ENCODE measurements at regions not wholly inside any gene's neighbourhood (a gene's known extent, or its start where the extent isn't known, plus 50 kb on each side); places are given as distances from the start of the nearest gene placed in this dataset.
"Not testable (repeated sequence)": the region's sequence is repeated elsewhere in the genome, so short reads cannot be mapped to it uniquely, and the experiment has no call there.

DNA sequence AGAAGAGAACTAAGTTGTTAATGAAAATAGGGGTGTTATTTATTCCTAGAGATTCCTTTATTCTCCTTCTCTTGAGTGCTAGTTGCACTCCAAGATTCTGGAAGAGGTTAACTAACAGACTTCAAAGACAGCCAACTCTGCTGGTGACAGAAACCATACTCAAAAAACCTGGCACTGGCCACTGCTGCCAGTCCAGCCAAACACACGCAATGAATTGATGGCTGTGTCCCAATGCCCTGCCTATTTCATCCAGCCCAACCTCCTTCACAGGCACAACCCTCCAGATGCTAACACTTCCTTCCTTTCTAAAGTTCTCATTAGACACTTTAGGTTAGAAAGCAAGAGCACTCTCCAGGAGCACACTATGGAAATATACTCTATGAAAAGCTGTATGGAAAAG lies 150.8 kb upstream of the C11orf58 start:
- Histone ChIP-seq H3K9ac (ENCODE audit: low read depth in 1 of 3, low read length in 3 of 3) (no peak overlapping the region), H3K36me3 (ENCODE audit: control insufficient read depth in 3 of 3, insufficient read depth in 3 of 3, low read length in 3 of 3) (no peaks in the 10 kb centered on the region), H3K4me3 (ENCODE audit: low read length in 3 of 3) (no peak overlapping the region), H3K27me3 (ENCODE audit: control insufficient read depth in 3 of 3, insufficient read depth in 3 of 3, low read length in 3 of 3) (no peaks in the 10 kb centered on the region), H3K9me3 (ENCODE audit: control insufficient read depth in 3 of 3, low read length in 3 of 3) (no peaks in the 10 kb centered on the region), H3K4me1 (ENCODE audit: control insufficient read depth in 3 of 3, insufficient read depth in 3 of 3, low read length in 3 of 3) (peaks cover 3 to 20% (median 17%) of the 10 kb centered on the region in 3 donors), H3K27ac (ENCODE audit: low read depth, low read length) (no peak overlapping the region)

DNA sequence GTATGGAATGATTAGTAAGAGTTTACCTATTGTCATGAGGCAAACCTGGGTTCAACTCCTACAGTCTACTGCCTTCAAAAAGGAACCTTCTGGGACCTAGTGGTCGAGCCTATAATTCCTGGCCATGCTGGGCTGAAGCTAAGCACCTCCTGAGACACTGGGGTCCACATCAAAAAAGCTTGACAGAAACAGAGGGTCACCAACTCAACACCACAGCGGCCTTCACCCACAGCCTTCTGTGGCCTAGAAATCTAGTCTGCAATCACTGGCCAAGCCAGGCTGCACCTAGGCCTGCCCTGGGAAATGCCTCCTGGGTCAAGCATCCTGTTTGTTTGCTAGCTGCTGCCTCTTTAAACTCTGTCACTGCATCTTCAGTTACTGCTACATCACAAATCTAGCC lies 153.9 kb upstream of the C11orf58 start:
- H3K4me1 ChIP-seq (ENCODE audit: control insufficient read depth in 3 of 3, insufficient read depth in 3 of 3, low read length in 3 of 3): peaks cover 3 to 18% (median 15%) of the 10 kb centered on the region in 3 donors
- no peak overlapping the region for H3K9ac ChIP-seq (ENCODE audit: low read depth in 1 of 3, low read length in 3 of 3)
- H3K4me3 ChIP-seq (ENCODE audit: low read length in 3 of 3): no peak overlapping the region
- H3K36me3 ChIP-seq (ENCODE audit: control insufficient read depth in 3 of 3, insufficient read depth in 3 of 3, low read length in 3 of 3): no peaks in the 10 kb centered on the region
- H3K27me3 ChIP-seq (ENCODE audit: control insufficient read depth in 3 of 3, insufficient read depth in 3 of 3, low read length in 3 of 3): no peaks in the 10 kb centered on the region
- H3K27ac ChIP-seq (ENCODE audit: low read depth, low read length): no peak overlapping the region
- no peaks in the 10 kb centered on the region for H3K9me3 ChIP-seq (ENCODE audit: control insufficient read depth in 3 of 3, low read length in 3 of 3)

DNA sequence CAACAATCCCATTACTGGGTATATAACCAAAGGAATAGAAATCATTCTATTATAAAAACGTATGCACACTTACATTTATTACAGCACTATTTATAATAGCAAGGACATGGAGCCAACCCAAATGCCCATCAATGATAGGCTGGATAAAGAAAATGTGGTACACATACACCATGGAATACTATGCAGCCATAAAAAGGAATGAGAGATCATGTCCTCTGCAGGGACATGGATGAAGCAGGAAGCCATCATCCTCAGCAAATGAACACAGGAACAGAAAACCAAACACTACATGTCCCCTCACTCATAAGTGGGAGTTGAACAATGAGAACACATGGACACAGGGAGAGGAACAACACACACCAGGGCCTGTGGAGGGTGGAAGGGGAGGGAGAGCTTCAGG lies 157.4 kb upstream of the C11orf58 start:
- not testable (repeated sequence) for H3K36me3 ChIP-seq (ENCODE audit: control insufficient read depth in 3 of 3, insufficient read depth in 3 of 3, low read length in 3 of 3); H3K27me3 ChIP-seq (ENCODE audit: control insufficient read depth in 3 of 3, insufficient read depth in 3 of 3, low read length in 3 of 3); H3K4me1 ChIP-seq (ENCODE audit: control insufficient read depth in 3 of 3, insufficient read depth in 3 of 3, low read length in 3 of 3); H3K9ac ChIP-seq (ENCODE audit: low read depth in 1 of 3, low read length in 3 of 3); H3K4me3 ChIP-seq (ENCODE audit: low read length in 3 of 3); H3K9me3 ChIP-seq (ENCODE audit: control insufficient read depth in 3 of 3, low read length in 3 of 3); H3K27ac ChIP-seq (ENCODE audit: low read depth, low read length)

DNA sequence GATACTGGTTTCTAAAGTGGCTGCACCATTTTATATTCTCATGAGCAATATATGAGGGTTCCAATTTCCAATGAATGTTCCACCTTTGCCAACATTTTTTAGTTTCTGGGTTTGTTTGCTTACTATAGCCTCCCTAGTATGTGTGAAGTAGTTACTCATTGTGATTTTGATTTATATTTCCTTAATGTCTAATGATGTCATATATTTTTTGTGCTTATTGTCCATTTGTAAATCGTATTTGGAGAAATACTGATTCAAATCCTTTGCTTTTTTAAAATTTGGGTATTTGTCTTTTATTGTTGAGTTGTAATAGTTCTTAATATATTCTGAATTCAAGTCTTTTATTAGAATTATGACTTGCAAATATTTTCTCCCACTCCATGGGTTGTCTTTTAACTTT lies 161.0 kb upstream of the C11orf58 start:
- no peak overlapping the region for H3K27ac ChIP-seq (ENCODE audit: low read depth, low read length)

DNA sequence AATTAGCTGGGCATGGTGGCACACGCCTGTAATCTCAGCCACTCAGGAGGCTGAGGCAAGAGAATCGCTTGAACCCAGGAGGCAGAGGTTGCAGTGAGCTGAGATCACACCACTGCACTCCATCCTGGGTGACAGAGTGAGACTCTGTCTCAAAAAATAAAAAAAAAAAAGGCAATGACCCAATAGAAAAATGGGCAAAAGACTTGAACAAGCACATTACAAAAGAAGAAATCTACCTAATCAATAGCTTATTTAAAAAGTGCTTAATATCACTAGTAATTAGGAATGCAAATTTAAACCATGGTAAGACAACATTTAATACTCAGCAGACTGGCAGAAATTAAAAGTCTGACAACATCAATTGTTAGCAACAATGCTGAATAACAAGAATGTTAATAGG lies 163.6 kb upstream of the C11orf58 start:
- H3K36me3 ChIP-seq (ENCODE audit: control insufficient read depth in 3 of 3, insufficient read depth in 3 of 3, low read length in 3 of 3); H3K9ac ChIP-seq (ENCODE audit: low read depth in 1 of 3, low read length in 3 of 3); H3K4me1 ChIP-seq (ENCODE audit: control insufficient read depth in 3 of 3, insufficient read depth in 3 of 3, low read length in 3 of 3); H3K27me3 ChIP-seq (ENCODE audit: control insufficient read depth in 3 of 3, insufficient read depth in 3 of 3, low read length in 3 of 3); H3K9me3 ChIP-seq (ENCODE audit: control insufficient read depth in 3 of 3, low read length in 3 of 3); H3K27ac ChIP-seq (ENCODE audit: low read depth, low read length); H3K4me3 ChIP-seq (ENCODE audit: low read length in 3 of 3): not testable (repeated sequence)

More for the DNA sequence above, 161.0 kb upstream of the C11orf58 start:
- H3K4me1 ChIP-seq (ENCODE audit: control insufficient read depth in 3 of 3, insufficient read depth in 3 of 3, low read length in 3 of 3): peaks cover 0 to 6% (median 0%) of the 10 kb centered on the region in 3 donors
- H3K27me3 ChIP-seq (ENCODE audit: control insufficient read depth in 3 of 3, insufficient read depth in 3 of 3, low read length in 3 of 3): no peaks in the 10 kb centered on the region
- no peaks in the 10 kb centered on the region for H3K9me3 ChIP-seq (ENCODE audit: control insufficient read depth in 3 of 3, low read length in 3 of 3)
- H3K9ac ChIP-seq (ENCODE audit: low read depth in 1 of 3, low read length in 3 of 3): no peak overlapping the region
- no peak overlapping the region for H3K4me3 ChIP-seq (ENCODE audit: low read length in 3 of 3)
- H3K36me3 ChIP-seq (ENCODE audit: control insufficient read depth in 3 of 3, insufficient read depth in 3 of 3, low read length in 3 of 3): no peaks in the 10 kb centered on the region

DNA sequence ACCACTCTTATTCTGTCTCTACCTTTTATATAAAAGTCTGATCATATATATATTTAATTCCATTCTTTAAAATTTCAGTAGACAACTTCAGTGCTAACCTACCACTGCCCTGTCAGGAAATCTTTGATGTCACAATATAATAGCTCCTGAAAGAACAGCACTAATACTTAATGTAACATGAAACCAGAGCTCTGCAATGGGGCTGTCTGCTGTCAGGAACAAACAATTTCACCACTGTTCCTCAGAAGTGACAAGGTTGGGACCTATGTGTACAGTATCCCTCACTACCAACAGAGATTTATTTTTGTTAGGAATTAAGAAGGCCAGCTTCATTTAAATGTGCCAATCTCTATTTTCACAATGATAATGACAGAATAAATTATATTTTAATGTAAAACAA lies 165.5 kb upstream of the C11orf58 start:
- H3K4me1 ChIP-seq (ENCODE audit: control insufficient read depth in 3 of 3, insufficient read depth in 3 of 3, low read length in 3 of 3): peaks cover 0 to 6% (median 2%) of the 10 kb centered on the region in 3 donors
- H3K4me3 ChIP-seq (ENCODE audit: low read length in 3 of 3): no peak overlapping the region
- H3K27me3 ChIP-seq (ENCODE audit: control insufficient read depth in 3 of 3, insufficient read depth in 3 of 3, low read length in 3 of 3): no peaks in the 10 kb centered on the region

DNA sequence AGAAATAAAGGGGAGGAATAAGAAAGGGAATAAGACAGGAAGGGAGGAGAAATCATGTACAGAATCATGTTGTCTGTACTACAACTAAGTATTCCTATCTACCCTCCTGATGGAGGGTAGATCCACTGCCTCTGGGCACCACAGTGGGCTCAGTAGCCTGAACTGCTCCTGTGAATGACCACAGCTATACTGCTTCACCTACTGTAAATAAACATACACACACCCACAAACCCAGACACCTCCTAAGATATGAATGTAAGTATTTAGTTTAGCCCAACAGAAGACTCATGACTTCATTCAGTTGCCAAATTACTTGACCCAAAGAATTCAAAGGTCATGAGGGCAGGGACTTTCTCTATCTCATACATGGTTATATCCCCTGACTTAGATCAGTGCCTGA lies 177.3 kb upstream of the C11orf58 start:
- Histone ChIP-seq H3K4me3 (ENCODE audit: low read length in 3 of 3) (no peak overlapping the region), H3K4me1 (ENCODE audit: control insufficient read depth in 3 of 3, insufficient read depth in 3 of 3, low read length in 3 of 3) (peaks cover 0 to 4% (median 0%) of the 10 kb centered on the region in 3 donors), H3K27me3 (ENCODE audit: control insufficient read depth in 3 of 3, insufficient read depth in 3 of 3, low read length in 3 of 3) (no peaks in the 10 kb centered on the region), H3K36me3 (ENCODE audit: control insufficient read depth in 3 of 3, insufficient read depth in 3 of 3, low read length in 3 of 3) (no peaks in the 10 kb centered on the region), H3K27ac (ENCODE audit: low read depth, low read length) (no peak overlapping the region), H3K9me3 (ENCODE audit: control insufficient read depth in 3 of 3, low read length in 3 of 3) (no peaks in the 10 kb centered on the region), H3K9ac (ENCODE audit: low read depth in 1 of 3, low read length in 3 of 3) (no peak overlapping the region)

More for the DNA sequence above, 165.5 kb upstream of the C11orf58 start:
- H3K9me3 ChIP-seq (ENCODE audit: control insufficient read depth in 3 of 3, low read length in 3 of 3): no peaks in the 10 kb centered on the region
- H3K27ac ChIP-seq (ENCODE audit: low read depth, low read length): no peak overlapping the region
- peak overlapping the region in 1 of 3 donors; percentile 5 for H3K9ac ChIP-seq (ENCODE audit: low read depth in 1 of 3, low read length in 3 of 3)
- no peaks in the 10 kb centered on the region for H3K36me3 ChIP-seq (ENCODE audit: control insufficient read depth in 3 of 3, insufficient read depth in 3 of 3, low read length in 3 of 3)

DNA sequence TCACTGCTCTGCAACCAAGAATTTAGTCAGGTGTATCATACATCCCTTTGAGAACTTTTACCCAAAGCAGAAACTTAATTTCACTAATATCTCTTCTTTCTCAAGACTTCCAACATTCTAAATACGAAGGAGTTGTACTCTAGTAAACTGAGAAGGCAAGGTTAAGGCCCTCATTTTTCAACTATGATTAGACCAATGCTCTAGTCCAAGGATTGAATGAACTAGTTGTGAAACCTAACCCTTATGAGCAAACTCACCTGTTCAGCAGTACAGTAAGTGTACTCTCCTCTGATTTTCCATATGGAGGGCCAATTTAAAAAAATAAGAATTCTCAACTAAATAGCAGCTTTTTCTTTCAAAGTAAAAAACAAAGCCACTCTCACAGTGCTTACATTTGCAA lies 180.0 kb upstream of the C11orf58 start:
- no peak overlapping the region for H3K27ac ChIP-seq (ENCODE audit: low read depth, low read length)
- H3K9ac ChIP-seq (ENCODE audit: low read depth in 1 of 3, low read length in 3 of 3): no peak overlapping the region
- H3K9me3 ChIP-seq (ENCODE audit: control insufficient read depth in 3 of 3, low read length in 3 of 3): no peaks in the 10 kb centered on the region
- H3K27me3 ChIP-seq (ENCODE audit: control insufficient read depth in 3 of 3, insufficient read depth in 3 of 3, low read length in 3 of 3): no peaks in the 10 kb centered on the region
- no peak overlapping the region for H3K4me3 ChIP-seq (ENCODE audit: low read length in 3 of 3)
- H3K36me3 ChIP-seq (ENCODE audit: control insufficient read depth in 3 of 3, insufficient read depth in 3 of 3, low read length in 3 of 3): no peaks in the 10 kb centered on the region
- peaks cover 3 to 4% (median 4%) of the 10 kb centered on the region in 3 donors for H3K4me1 ChIP-seq (ENCODE audit: control insufficient read depth in 3 of 3, insufficient read depth in 3 of 3, low read length in 3 of 3)

DNA sequence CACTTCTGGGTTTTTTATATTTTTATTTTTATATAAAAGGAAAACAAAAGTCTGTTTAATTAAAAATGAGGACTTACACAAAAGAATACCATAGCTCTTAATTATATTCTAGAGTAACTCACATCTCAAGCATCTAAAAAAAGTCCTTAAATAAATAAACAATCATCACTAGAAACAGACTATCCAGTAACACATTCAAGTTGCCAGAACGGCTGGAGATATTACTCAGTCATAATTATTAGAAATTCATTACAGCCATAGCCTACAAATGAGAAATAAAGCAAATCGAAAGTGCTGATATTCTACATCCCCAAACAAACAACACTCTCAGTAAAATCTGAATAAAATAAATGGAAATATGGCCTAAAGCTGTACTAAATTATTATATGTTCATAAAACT lies 182.5 kb upstream of the C11orf58 start:
- no peaks in the 10 kb centered on the region for H3K27me3 ChIP-seq (ENCODE audit: control insufficient read depth in 3 of 3, insufficient read depth in 3 of 3, low read length in 3 of 3)
- no peaks in the 10 kb centered on the region for H3K36me3 ChIP-seq (ENCODE audit: control insufficient read depth in 3 of 3, insufficient read depth in 3 of 3, low read length in 3 of 3)
- no peak overlapping the region for H3K9ac ChIP-seq (ENCODE audit: low read depth in 1 of 3, low read length in 3 of 3)
- H3K4me3 ChIP-seq (ENCODE audit: low read length in 3 of 3): no peak overlapping the region
- H3K27ac ChIP-seq (ENCODE audit: low read depth, low read length): no peak overlapping the region
- H3K9me3 ChIP-seq (ENCODE audit: control insufficient read depth in 3 of 3, low read length in 3 of 3): no peaks in the 10 kb centered on the region
- H3K4me1 ChIP-seq (ENCODE audit: control insufficient read depth in 3 of 3, insufficient read depth in 3 of 3, low read length in 3 of 3): peaks cover 3 to 6% (median 4%) of the 10 kb centered on the region in 3 donors

DNA sequence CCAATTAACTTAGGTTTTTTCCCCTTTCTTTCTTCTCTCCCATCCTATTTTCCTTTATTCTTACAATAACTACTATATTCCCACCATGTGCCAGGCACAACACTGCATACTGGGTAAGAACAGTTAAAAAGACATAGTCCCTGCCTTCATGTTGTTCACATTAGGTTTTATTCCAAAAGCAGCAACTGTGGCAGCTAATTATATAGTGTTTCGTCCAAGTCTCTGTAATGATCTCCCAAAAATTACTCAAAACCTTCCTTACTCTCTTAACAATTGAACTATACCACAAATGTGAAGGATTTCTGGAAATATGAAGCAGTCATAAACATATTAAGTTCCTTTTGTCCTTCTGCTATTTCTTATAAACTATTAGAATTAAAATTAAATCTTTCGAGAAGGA lies 184.1 kb upstream of the C11orf58 start:
- Histone ChIP-seq H3K9ac (ENCODE audit: low read depth in 1 of 3, low read length in 3 of 3) (no peak overlapping the region), H3K4me3 (ENCODE audit: low read length in 3 of 3) (no peak overlapping the region), H3K36me3 (ENCODE audit: control insufficient read depth in 3 of 3, insufficient read depth in 3 of 3, low read length in 3 of 3) (no peaks in the 10 kb centered on the region), H3K9me3 (ENCODE audit: control insufficient read depth in 3 of 3, low read length in 3 of 3) (no peaks in the 10 kb centered on the region), H3K27me3 (ENCODE audit: control insufficient read depth in 3 of 3, insufficient read depth in 3 of 3, low read length in 3 of 3) (no peaks in the 10 kb centered on the region), H3K27ac (ENCODE audit: low read depth, low read length) (no peak overlapping the region), H3K4me1 (ENCODE audit: control insufficient read depth in 3 of 3, insufficient read depth in 3 of 3, low read length in 3 of 3) (peaks cover 3 to 4% (median 3%) of the 10 kb centered on the region in 3 donors)

DNA sequence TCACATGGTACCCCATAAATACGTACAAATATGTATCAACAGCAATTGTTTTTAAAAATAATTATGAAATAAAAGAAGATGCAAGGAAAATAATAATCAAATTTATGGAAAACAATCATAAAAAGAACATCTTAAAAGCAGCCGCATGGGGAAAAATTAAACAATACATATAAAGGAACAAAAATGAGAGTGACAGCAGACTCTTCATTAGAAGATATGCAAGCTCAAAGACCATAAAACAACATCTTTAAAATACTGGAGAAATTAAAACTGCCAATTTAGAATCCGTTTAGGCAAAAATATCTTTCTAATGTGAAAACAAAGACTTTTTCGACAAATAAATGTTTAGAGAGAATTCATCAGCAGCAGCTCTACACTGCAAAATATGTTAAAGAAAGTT lies 190.6 kb upstream of the C11orf58 start:
- Histone ChIP-seq H3K4me1 (ENCODE audit: control insufficient read depth in 3 of 3, insufficient read depth in 3 of 3, low read length in 3 of 3) (no peaks in the 10 kb centered on the region), H3K9me3 (ENCODE audit: control insufficient read depth in 3 of 3, low read length in 3 of 3) (no peaks in the 10 kb centered on the region), H3K27ac (ENCODE audit: low read depth, low read length) (no peak overlapping the region), H3K4me3 (ENCODE audit: low read length in 3 of 3) (no peak overlapping the region), H3K27me3 (ENCODE audit: control insufficient read depth in 3 of 3, insufficient read depth in 3 of 3, low read length in 3 of 3) (no peaks in the 10 kb centered on the region), H3K36me3 (ENCODE audit: control insufficient read depth in 3 of 3, insufficient read depth in 3 of 3, low read length in 3 of 3) (no peaks in the 10 kb centered on the region), H3K9ac (ENCODE audit: low read depth in 1 of 3, low read length in 3 of 3) (no peak overlapping the region)
